ENCODE measurements at regions not wholly inside any gene's neighbourhood (a gene's known extent, or its start where the extent isn't known, plus 50 kb on each side); places are given as distances from the start of the nearest gene placed in this dataset.

GRCh38 chr11:80773919-80774318 is 1333.1 kb upstream of the TENM4 start:
- H2AK5ac ChIP-seq (ENCODE audit: insufficient read length, low read length), result no peak overlapping the region
- H2BK5ac ChIP-seq (ENCODE audit: insufficient read length, low read length), result no peak overlapping the region
- no peak overlapping the region for H3T11ph ChIP-seq (ENCODE audit: low read length)
- H3K56ac ChIP-seq (ENCODE audit: insufficient read length, low read depth, low read length), result no peak overlapping the region
- no peak overlapping the region for H2BK15ac ChIP-seq (ENCODE audit: low read depth, low read length)
- no peak overlapping the region for H2AFZ ChIP-seq (ENCODE audit: low read length)
- no peaks in the 10 kb centered on the region for H3K79me2 ChIP-seq (ENCODE audit: insufficient read depth, low read length)
- no peak overlapping the region for H4K5ac ChIP-seq (ENCODE audit: insufficient read length, low read depth, low read length)
- no peaks in the 10 kb centered on the region for H3K4me1 ChIP-seq (ENCODE audit: insufficient read depth, low read length)
- peaks cover 0 to 6% (median 5%) of the 10 kb centered on the region in 3 experiments; a peak in 3 of 7 replicates for H3K36me3 Mint-ChIP-seq (ENCODE audit: insufficient read depth in 1 of 3, low read depth in 3 of 3)
- peaks cover 18 to 20% of the 10 kb centered on the region in 2 experiments for H3K4me1 Mint-ChIP-seq
- no peak overlapping the region for H3K9ac ChIP-seq (ENCODE audit: extremely low read depth, insufficient read length, low read length)
- no peaks in the 10 kb centered on the region for H3K79me1 ChIP-seq (ENCODE audit: insufficient read depth, low read depth, low read length, poor library complexity, severe bottlenecking)
- no peak overlapping the region for H3K27ac Mint-ChIP-seq
- no peaks in the 10 kb centered on the region for H3K9me3 ChIP-seq (ENCODE audit: control insufficient read depth, low read depth, low read length)
- no peak overlapping the region; the same call in 1 of the 2 replicates for H3K14ac ChIP-seq (ENCODE audit: insufficient read depth, low read length)
- H3K23me2 ChIP-seq (ENCODE audit: insufficient read length, low read depth, low read length, poor library complexity, severe bottlenecking), result no peaks in the 10 kb centered on the region
- no CpG with 5 or more reads among the region's 3 CpGs for WGBS (ENCODE audit: extremely low coverage, insufficient read length, low lambda C conversion rate)
- H2BK20ac ChIP-seq (ENCODE audit: low read depth, low read length, poor library complexity, severe bottlenecking), result no peak overlapping the region
- no peaks in the 10 kb centered on the region for H3K27me3 Mint-ChIP-seq (ENCODE audit: low read depth)
- H3K4me3 Mint-ChIP-seq, result no peak overlapping the region
- TF ChIP-seq, protein P1, sequence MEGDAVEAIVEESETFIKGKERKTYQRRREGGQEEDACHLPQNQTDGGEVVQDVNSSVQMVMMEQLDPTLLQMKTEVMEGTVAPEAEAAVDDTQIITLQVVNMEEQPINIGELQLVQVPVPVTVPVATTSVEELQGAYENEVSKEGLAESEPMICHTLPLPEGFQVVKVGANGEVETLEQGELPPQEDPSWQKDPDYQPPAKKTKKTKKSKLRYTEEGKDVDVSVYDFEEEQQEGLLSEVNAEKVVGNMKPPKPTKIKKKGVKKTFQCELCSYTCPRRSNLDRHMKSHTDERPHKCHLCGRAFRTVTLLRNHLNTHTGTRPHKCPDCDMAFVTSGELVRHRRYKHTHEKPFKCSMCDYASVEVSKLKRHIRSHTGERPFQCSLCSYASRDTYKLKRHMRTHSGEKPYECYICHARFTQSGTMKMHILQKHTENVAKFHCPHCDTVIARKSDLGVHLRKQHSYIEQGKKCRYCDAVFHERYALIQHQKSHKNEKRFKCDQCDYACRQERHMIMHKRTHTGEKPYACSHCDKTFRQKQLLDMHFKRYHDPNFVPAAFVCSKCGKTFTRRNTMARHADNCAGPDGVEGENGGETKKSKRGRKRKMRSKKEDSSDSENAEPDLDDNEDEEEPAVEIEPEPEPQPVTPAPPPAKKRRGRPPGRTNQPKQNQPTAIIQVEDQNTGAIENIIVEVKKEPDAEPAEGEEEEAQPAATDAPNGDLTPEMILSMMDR (conservative IDR thresholded peaks at IDR 0.05), result no peak
- H4K8ac ChIP-seq (replicated peaks; ENCODE audit: insufficient read length, low read depth, low read length), result no peak overlapping the region
- no peak overlapping the region for H2BK12ac ChIP-seq (ENCODE audit: insufficient read length, low read depth, low read length)
- no peak overlapping the region for H3K4ac ChIP-seq (ENCODE audit: low read depth, low read length)
- no peak overlapping the region for H3K23ac ChIP-seq (ENCODE audit: insufficient read length, low read depth, low read length)
- H2BK120ac ChIP-seq (ENCODE audit: low read depth, low read length, poor library complexity, severe bottlenecking), result no peak overlapping the region
- DNase-seq, result no peak
- H3K27me3 ChIP-seq (ENCODE audit: insufficient read depth, low read length), result no peaks in the 10 kb centered on the region
- peaks cover 0 to 3% of the 10 kb centered on the region in 2 experiments; a peak in 1 of 5 replicates for H3K9me3 Mint-ChIP-seq
- no peak overlapping the region for H3K18ac ChIP-seq (ENCODE audit: insufficient read length, low read depth, low read length)
- no peak overlapping the region for H3K4me2 ChIP-seq (ENCODE audit: insufficient read depth, insufficient read length, low read length)
- no peak overlapping the region for H4K91ac ChIP-seq (ENCODE audit: insufficient read length, low read depth, low read length)
- H3K27ac ChIP-seq (ENCODE audit: insufficient read length, low read depth, low read length), result no peak overlapping the region
- no peaks in the 10 kb centered on the region for H4K20me1 ChIP-seq (ENCODE audit: control insufficient read depth, insufficient read depth, insufficient read length)

All from H9 (cell line).